NT2/D1 (cell line): ENCODE measurements at regions not wholly inside any gene's neighbourhood (a gene's known extent, or its start where the extent isn't known, plus 50 kb on each side); places are given as distances from the start of the nearest gene placed in this dataset.

Experiments
- DNase-seq: peaks from one replicate; pipeline ENCODE4 v3.0.0-alpha.2; 2011; ENCODE audit warnings: low read depth, low spot score
- H3K27me3 ChIP-seq: 2 replicates; pipeline ENCODE4 v1.6.0; 2011; ENCODE audit warnings: mild to moderate bottlenecking; ENCODE audit not compliant: insufficient read length, insufficient read depth
- H3K36me3 ChIP-seq: 2 replicates; pipeline ENCODE4 v1.6.1; 2011; ENCODE audit warnings: mild to moderate bottlenecking, low read length, mixed read lengths; ENCODE audit not compliant: insufficient read depth, insufficient read length
- H3K4me1 ChIP-seq: 2 replicates; pipeline ENCODE4 v1.5.1; 2011; ENCODE audit not compliant: insufficient read depth, insufficient read length
- H3K4me3 ChIP-seq: 2 replicates; pipeline ENCODE4 v1.5.1; 2011; ENCODE audit warnings: low read depth; ENCODE audit not compliant: insufficient read length
- H3K9ac ChIP-seq: 2 replicates; pipeline ENCODE4 v1.6.0; 2011; ENCODE audit warnings: low read depth; ENCODE audit not compliant: insufficient read length
- H3K9me3 ChIP-seq: 2 replicates; pipeline ENCODE4 v1.5.1; 2011; ENCODE audit warnings: mild to moderate bottlenecking, low read length; ENCODE audit not compliant: insufficient read depth
- SUZ12 ChIP-seq: IDR thresholded peaks from 2 replicates; pipeline ENCODE4 v1.6.1; 2011; ENCODE audit not compliant: insufficient read length, insufficient read depth; ENCODE audit errors: extremely low read depth
- YY1 ChIP-seq: IDR thresholded peaks from 2 replicates; pipeline ENCODE4 v1.6.1; 2011; ENCODE audit not compliant: insufficient read length, insufficient read depth
- ZNF274 ChIP-seq: IDR thresholded peaks from 2 replicates; pipeline ENCODE4 v1.6.1; 2011; ENCODE audit warnings: mild to moderate bottlenecking, low read depth, low read length

DNA sequence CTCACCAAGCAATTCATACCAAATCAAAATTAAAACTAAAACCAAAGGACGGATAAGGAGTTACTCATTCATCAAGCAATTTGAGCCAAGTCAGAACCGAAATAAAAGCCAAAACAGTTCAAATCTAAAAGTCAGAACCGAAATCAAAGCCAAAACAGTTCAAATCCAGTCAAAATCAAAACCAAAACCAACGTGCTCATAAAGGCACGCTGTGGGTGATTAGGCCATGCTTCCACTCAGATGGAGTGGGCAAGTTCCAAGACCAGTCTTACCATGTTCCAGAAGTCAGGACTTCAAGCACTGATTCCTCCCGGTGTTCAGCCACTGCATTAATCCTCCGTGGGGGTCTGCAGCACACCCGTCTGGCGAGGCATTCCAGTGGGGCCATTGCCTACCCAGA lies 409.3 kb downstream of the TGFB2 start:
- Histone ChIP-seq H3K9me3 (peaks cover 4% of the 10 kb centered on the region; the same call in 1 of the 2 replicates), H3K4me1 (no peaks in the 10 kb centered on the region), H3K9ac (no peak overlapping the region), H3K4me3 (no peak overlapping the region), H3K36me3 (no peaks in the 10 kb centered on the region), H3K27me3 (no peaks in the 10 kb centered on the region)
- TF ChIP-seq ZNF274 (no peak), SUZ12 (no peak)
- DNase-seq: no peak

DNA sequence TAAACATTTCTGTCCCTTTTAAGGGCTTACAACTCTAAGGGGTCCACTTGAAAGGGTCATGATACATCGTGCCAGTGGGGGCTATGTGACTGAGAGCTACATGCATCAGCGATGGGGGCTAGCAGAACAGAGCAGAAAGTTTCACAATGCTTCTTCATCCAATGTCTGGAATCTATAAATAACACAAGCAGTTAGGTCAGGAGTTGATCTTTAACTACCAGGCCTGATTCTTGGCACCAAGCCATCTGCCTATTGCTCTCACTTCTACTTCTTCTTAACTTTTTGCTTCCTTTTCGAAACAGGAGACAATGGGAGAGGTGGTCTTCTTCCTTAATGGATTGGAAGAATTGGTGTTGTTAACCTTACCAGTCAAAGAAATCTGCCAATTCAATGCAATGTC lies 410.0 kb downstream of the TGFB2 start:
- peaks cover 4% of the 10 kb centered on the region; the same call in 1 of the 2 replicates for H3K9me3 ChIP-seq
- H3K27me3 ChIP-seq: no peaks in the 10 kb centered on the region
- TF ChIP-seq ZNF274 (no peak), YY1 (no peak), SUZ12 (no peak)
- no peaks in the 10 kb centered on the region for H3K4me1 ChIP-seq
- no peak overlapping the region for H3K9ac ChIP-seq
- DNase-seq: no peak
- H3K4me3 ChIP-seq: no peak overlapping the region
- H3K36me3 ChIP-seq: no peaks in the 10 kb centered on the region

DNA sequence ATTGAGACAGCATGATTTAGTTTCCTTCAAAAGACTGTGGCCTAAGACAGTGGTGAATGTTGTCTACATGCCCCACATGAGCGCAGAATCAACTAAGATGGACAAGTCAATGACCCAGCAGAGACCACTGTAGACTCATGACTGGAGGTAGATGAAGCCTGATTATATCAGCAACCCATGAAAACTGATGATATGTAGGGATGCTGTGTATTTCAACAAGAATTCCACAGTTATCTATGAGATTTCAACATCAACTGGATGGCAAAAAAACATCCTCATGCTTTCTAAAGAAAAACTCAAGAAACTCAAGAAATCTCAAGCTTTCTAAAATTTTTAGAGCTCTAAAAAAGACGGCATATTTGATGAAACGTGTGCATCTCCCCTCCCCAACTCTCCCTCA lies 413.9 kb upstream of the LYPLAL1 start:
- Histone ChIP-seq H3K9me3 (peaks cover 4% of the 10 kb centered on the region; the same call in 1 of the 2 replicates), H3K36me3 (no peaks in the 10 kb centered on the region), H3K9ac (no peak overlapping the region), H3K4me1 (no peaks in the 10 kb centered on the region), H3K4me3 (no peak overlapping the region), H3K27me3 (no peaks in the 10 kb centered on the region)
- DNase-seq: no peak
- TF ChIP-seq ZNF274 (no peak), SUZ12 (no peak), YY1 (no peak)

DNA sequence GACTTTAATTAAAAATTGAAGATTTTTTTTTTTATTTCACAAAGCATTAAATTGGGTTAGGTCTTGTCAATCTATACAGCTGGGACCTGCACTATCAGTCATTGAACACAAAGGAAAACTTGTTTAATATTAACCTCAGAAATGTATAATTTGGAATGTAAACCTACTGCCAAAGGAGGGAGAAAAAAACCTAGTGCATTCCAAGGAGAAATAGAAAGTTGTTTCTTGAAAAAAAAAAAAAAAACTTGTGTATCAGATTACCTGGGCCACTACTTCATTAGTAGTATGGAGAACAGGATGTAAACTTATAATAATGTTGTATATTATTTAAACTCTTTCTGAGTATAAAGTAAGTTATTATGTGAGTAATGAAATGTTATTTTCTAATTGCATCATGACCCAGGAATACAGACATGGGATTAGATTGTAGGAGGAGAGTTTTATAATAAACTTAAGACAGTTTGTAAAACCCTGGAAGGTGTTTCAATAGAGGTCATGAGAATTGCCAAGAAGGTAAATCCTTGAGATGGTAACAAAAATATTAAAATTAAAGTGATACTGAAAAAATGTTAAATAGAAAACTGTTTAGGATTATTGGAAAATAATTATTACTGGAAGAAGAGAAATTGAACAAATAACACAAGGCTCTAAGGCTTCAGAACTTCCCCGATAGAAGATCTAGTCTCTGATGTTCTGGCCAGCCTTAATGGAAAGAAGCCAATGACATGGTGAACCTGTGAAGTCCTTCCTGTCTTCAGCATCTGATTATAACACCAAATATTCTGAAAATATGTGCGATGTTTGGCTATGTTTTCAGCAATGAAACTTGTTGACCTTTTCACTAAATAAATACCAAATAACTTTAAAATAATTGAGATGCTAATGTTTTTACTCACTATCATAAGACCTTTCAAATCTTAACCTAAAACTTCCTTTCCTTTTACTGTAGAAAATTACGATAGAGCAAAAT lies 412.8 kb upstream of the LYPLAL1 start:
- no peak overlapping the region for H3K9ac ChIP-seq
- H3K4me1 ChIP-seq: no peaks in the 10 kb centered on the region
- no peaks in the 10 kb centered on the region for H3K9me3 ChIP-seq
- no peaks in the 10 kb centered on the region for H3K36me3 ChIP-seq
- H3K27me3 ChIP-seq: no peaks in the 10 kb centered on the region
- no peak for DNase-seq
- TF ChIP-seq SUZ12 (no peak), ZNF274 (no peak), YY1 (no peak)
- H3K4me3 ChIP-seq: no peak overlapping the region

DNA sequence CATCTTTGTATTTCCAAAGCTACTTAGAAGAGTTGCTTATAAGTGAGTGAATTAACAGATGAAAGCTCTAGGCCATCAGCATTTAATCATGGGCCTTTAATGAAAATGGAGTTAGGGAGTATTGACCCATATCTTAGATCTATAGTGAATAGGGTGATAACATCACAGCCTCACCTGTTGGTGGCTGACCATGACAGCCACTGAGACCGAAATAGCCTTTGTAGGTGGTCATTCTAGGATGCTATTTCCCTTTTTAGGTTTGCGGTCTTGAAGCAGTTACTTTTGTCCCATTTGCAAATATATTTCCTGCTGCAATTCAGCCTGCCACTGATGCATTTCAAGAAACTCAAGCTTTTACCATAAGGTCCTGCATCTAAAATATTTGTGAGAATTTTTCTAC lies 410.1 kb upstream of the LYPLAL1 start:
- TF ChIP-seq ZNF274: no peak
- Histone ChIP-seq H3K27me3 (no peaks in the 10 kb centered on the region), H3K4me3 (no peak overlapping the region), H3K9me3 (no peaks in the 10 kb centered on the region), H3K4me1 (no peaks in the 10 kb centered on the region), H3K36me3 (no peaks in the 10 kb centered on the region), H3K9ac (no peak overlapping the region)
- DNase-seq: no peak

DNA sequence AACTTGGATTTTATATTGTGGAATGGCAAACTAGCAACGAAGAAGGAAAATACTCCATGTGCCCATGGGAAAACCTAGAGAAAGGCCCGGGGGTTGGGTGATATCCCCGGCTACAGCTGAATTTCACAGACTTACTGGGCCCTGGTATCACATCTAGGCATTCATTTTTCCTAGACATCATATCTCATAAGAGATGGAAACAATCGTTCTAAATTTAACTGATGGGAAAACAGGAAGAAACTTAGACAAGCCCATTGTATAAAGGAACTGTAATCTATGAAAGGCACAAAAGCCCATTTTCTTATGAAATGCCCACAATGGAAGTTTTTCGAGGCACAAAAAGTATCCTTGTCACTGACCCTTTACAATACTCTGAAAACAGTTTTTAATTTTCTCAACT lies 407.9 kb upstream of the LYPLAL1 start:
- H3K9me3 ChIP-seq: no peaks in the 10 kb centered on the region
- no peak overlapping the region for H3K4me3 ChIP-seq
- H3K36me3 ChIP-seq: no peaks in the 10 kb centered on the region
- no peaks in the 10 kb centered on the region for H3K27me3 ChIP-seq
- DNase-seq: no peak
- H3K9ac ChIP-seq: no peak overlapping the region
- TF ChIP-seq SUZ12 (no peak), YY1 (no peak), ZNF274 (no peak)
- H3K4me1 ChIP-seq: no peaks in the 10 kb centered on the region

DNA sequence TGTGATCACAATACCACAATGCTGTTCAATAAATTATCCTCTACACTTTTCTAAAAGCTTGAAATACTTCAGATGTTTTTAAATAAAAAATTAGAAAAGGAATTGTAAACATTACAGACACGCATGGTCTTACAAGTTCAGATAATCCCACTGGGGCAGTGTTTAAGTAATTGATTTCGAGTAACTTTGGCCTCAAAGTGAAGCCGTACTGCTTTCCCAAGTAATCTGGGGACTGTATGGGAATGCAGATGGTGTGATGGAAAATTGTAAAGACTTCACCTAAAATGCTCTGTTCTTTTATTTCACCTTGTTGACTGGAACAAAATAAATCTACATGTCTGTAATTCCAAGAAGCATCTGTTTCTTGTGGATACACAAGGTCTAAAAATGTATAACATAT lies 401.7 kb upstream of the LYPLAL1 start:
- Histone ChIP-seq H3K9me3 (no peaks in the 10 kb centered on the region), H3K4me1 (no peaks in the 10 kb centered on the region), H3K36me3 (no peaks in the 10 kb centered on the region), H3K9ac (no peak overlapping the region), H3K27me3 (no peaks in the 10 kb centered on the region), H3K4me3 (no peak overlapping the region)
- no peak for TF ChIP-seq YY1
- no peak for TF ChIP-seq SUZ12
- TF ChIP-seq ZNF274: no peak
- DNase-seq: no peak
